ENCODE measurements at regions not wholly inside any gene's neighbourhood (a gene's known extent, or its start where the extent isn't known, plus 50 kb on each side); places are given as distances from the start of the nearest gene placed in this dataset.

- TF ChIP-seq CTCF (IDR thresholded peaks at IDR 0.05 in 8 of 11, conservative IDR thresholded peaks at IDR 0.05 in 3 of 11), result no peak
- TF ChIP-seq POLR2A (IDR thresholded peaks at IDR 0.05), result no peak
- TF ChIP-seq POLR2AphosphoS5 (IDR thresholded peaks at IDR 0.05), result no peak
These were observed 294.7 kb downstream of the OXSM start for GRCh38 chr3:26084629-26085028.

Data from spleen (tissue), 7 donors.